EH (cell line): ENCODE measurements at regions not wholly inside any gene's neighbourhood (a gene's known extent, or its start where the extent isn't known, plus 50 kb on each side); places are given as distances from the start of the nearest gene placed in this dataset.

ENCODE experiments used
- DNase-seq: peaks from one replicate; pipeline ENCODE4 v3.0.0-alpha.2; 2015; ENCODE audit warnings: low read depth

GRCh38 chr4:13129095-13129494 lies 355.0 kb downstream of the RAB28 start:
- no peak for DNase-seq

- no peak for DNase-seq
These were observed 356.9 kb downstream of the RAB28 start for GRCh38 chr4:13126976-13127910.

GRCh38 chr4:13118633-13119032 lies 365.5 kb downstream of the RAB28 start:
- DNase-seq = no peak

GRCh38 chr4:13117185-13117584 lies 367.0 kb downstream of the RAB28 start:
- DNase-seq = no peak

- no peak for DNase-seq
These were observed 372.1 kb downstream of the RAB28 start for GRCh38 chr4:13112030-13112429.

- no peak for DNase-seq
These were observed 374.6 kb downstream of the RAB28 start for GRCh38 chr4:13109536-13109935.

GRCh38 chr4:13108096-13108495 lies 376.0 kb downstream of the RAB28 start:
- no peak for DNase-seq

- no peak for DNase-seq
These were observed 380.6 kb downstream of the RAB28 start for GRCh38 chr4:13103382-13104015.

GRCh38 chr4:13102092-13102742 lies 381.9 kb downstream of the RAB28 start:
- no peak for DNase-seq

- no peak for DNase-seq
These were observed 386.2 kb downstream of the RAB28 start for GRCh38 chr4:13097971-13098370.

GRCh38 chr4:13095722-13096121 lies 388.4 kb downstream of the RAB28 start:
- DNase-seq = no peak

- DNase-seq = no peak
These were observed 391.0 kb downstream of the RAB28 start for GRCh38 chr4:13093170-13093569.

GRCh38 chr4:13092702-13093101 lies 391.4 kb downstream of the RAB28 start:
- DNase-seq = no peak

GRCh38 chr4:13089659-13089998 lies 394.5 kb downstream of the RAB28 start:
- no peak for DNase-seq

- no peak for DNase-seq
These were observed 395.1 kb downstream of the RAB28 start for GRCh38 chr4:13088726-13089658.

GRCh38 chr4:13087041-13087440 lies 397.1 kb downstream of the RAB28 start:
- DNase-seq = no peak

GRCh38 chr4:13084210-13084609 lies 399.9 kb downstream of the RAB28 start:
- no peak for DNase-seq

GRCh38 chr4:13081830-13082229 lies 402.3 kb downstream of the RAB28 start:
- no peak for DNase-seq

GRCh38 chr4:13067077-13067476 lies 417.1 kb downstream of the RAB28 start:
- no peak for DNase-seq

GRCh38 chr4:13059019-13059418 lies 425.1 kb downstream of the RAB28 start:
- DNase-seq = no peak

- no peak for DNase-seq
These were observed 427.4 kb downstream of the RAB28 start for GRCh38 chr4:13056630-13057189.
